CD4-positive, alpha-beta T cell (primary cell): ENCODE measurements at regions not wholly inside any gene's neighbourhood (a gene's known extent, or its start where the extent isn't known, plus 50 kb on each side); places are given as distances from the start of the nearest gene placed in this dataset.

ENCODE experiments used
- ATAC-seq: fragments of 200-7000 bp; cut with Tn5 transposase; one replicate; pipeline ENCODE4 v1.10.0; 2022; ENCODE audit warnings: mild to moderate bottlenecking; ENCODE audit not compliant: poor library complexity
- CTCF ChIA-PET: fragments of 350-600 bp; sonication (Branson Sonifier 250); formaldehyde crosslinking; loops from one replicate; lab custom pipeline; 2021; ENCODE audit warnings: antibody characterized with exemption, inconsistent platforms; lab: Charles Lee
- POLR2A ChIA-PET: fragments of 350-600 bp; sonication (Branson Sonifier 250); formaldehyde crosslinking; loops from one replicate; lab custom pipeline; 2021; ENCODE audit warnings: antibody characterized with exemption, inconsistent platforms; lab: Charles Lee
- DNase-seq, 14 experiments: peaks; one replicate each; pipeline ENCODE4 v3.0.0-alpha.2; 2013 to 2020; ENCODE audit warnings: mixed read lengths in 2 of 14
- H3K27ac ChIP-seq, 2 donors: one replicate each; pipeline versions ENCODE4 v1.5.1 to v1.7.0; 2013; ENCODE audit warnings: low read length in 2 of 2, low read depth in 1 of 2, mild to moderate bottlenecking in 1 of 2
- H3K27me3 ChIP-seq, 2 experiments: 1 replicate in 1 of 2; 2 replicates in 1 of 2; pipeline versions ENCODE4 v1.6.1 to v1.7.0; 2013; ENCODE audit warnings: low read length in 2 of 2, control low read depth in 1 of 2, mild to moderate bottlenecking in 1 of 2, moderate library complexity in 1 of 2; ENCODE audit not compliant: insufficient read depth in 2 of 2, control insufficient read depth in 1 of 2
- H3K36me3 ChIP-seq: one replicate; pipeline ENCODE4 v1.6.1; 2013; ENCODE audit warnings: low read length, control low read depth; ENCODE audit not compliant: insufficient read depth
- H3K4me1 ChIP-seq: one replicate; pipeline ENCODE4 v1.6.1; 2013; ENCODE audit warnings: low read length, control low read depth; ENCODE audit not compliant: insufficient read depth
- H3K4me3 ChIP-seq: one replicate; pipeline ENCODE4 v1.5.1; 2013; ENCODE audit warnings: mild to moderate bottlenecking, low read length, moderate library complexity
- H3K9me3 ChIP-seq, 2 experiments: 1 replicate in 1 of 2; 2 replicates in 1 of 2; pipeline versions ENCODE4 v1.6.1 to v1.7.0; 2013; ENCODE audit warnings: low read length in 2 of 2, mild to moderate bottlenecking in 2 of 2, control low read depth in 1 of 2, moderate library complexity in 1 of 2; ENCODE audit not compliant: control insufficient read depth in 1 of 2, insufficient read depth in 1 of 2
- H3K27ac Mint-ChIP-seq: one replicate; pipeline ENCODE4 v1.8.0; 2020; ENCODE audit warnings: mixed read lengths
- H3K27me3 Mint-ChIP-seq: one replicate; pipeline ENCODE4 v1.8.0; 2021; ENCODE audit warnings: mixed read lengths
- H3K36me3 Mint-ChIP-seq: one replicate; pipeline ENCODE4 v1.8.0; 2021; ENCODE audit warnings: low read depth, mixed read lengths
- H3K4me1 Mint-ChIP-seq: one replicate; pipeline ENCODE4 v1.8.0; 2021; ENCODE audit warnings: low read depth, mixed read lengths
- H3K4me3 Mint-ChIP-seq: one replicate; pipeline ENCODE4 v1.8.0; 2020; ENCODE audit warnings: mild to moderate bottlenecking, mixed read lengths
- H3K9me3 Mint-ChIP-seq: one replicate; pipeline ENCODE4 v1.8.0; 2020; ENCODE audit warnings: mixed read lengths
- intact Hi-C, 2 experiments: fragments of 100-400 bp; cut with DNase I in 1 of 2; cut with micrococcal nuclease in 1 of 2; formaldehyde crosslinking; loops; one replicate each; pipeline versions ENCODE4 v1.15.1 to v1.9.0; 2023 to 2025; cut with DNase I, micrococcal nuclease
- TF ChIP-seq, protein P1 (sequence below): fragments of 200-600 bp; IDR thresholded peaks from one replicate; pipeline ENCODE4 v1.8.0; 2022; ENCODE audit warnings: antibody characterized with exemption, mild to moderate bottlenecking

DNA sequence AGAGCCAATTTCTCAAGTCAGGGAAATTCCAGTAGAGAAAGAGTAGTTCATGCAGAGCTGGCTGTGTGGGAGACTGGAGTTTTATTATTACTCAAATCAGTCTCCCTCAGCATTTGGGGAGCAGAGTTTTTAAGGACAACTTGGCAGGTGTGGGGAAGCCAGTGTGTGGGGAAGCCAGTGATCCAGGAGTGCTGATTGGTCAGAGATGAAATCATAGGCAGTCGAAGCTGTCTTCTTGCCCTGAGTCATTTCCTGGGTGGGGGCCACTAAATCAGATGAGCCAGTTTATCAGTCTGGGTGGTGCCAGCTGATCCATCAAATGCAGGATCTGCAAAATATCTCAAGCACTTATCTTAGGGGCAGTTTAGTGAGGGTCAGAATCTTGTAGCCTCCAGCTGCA, 194.6 kb upstream of the NRG3 start:
- Mint-ChIP-seq H3K9me3 (no peaks in the 10 kb centered on the region), H3K27ac (no peak overlapping the region), H3K36me3 (no peaks in the 10 kb centered on the region), H3K4me3 (no peak overlapping the region), H3K27me3 (no peaks in the 10 kb centered on the region), H3K4me1 (no peaks in the 10 kb centered on the region)
- no peak overlapping the region for H3K4me3 ChIP-seq
- no peak overlapping the region for H3K27ac ChIP-seq
- no peaks in the 10 kb centered on the region for H3K27me3 ChIP-seq
- ATAC-seq (no peak), DNase-seq (no peak)
- H3K4me1 ChIP-seq: no peaks in the 10 kb centered on the region
- intact Hi-C loops: no loop called here
- POLR2A ChIA-PET: no interaction called here
- no peaks in the 10 kb centered on the region for H3K36me3 ChIP-seq
- CTCF ChIA-PET: no interaction called here
- H3K9me3 ChIP-seq: no peaks in the 10 kb centered on the region
- TF ChIP-seq, protein P1, sequence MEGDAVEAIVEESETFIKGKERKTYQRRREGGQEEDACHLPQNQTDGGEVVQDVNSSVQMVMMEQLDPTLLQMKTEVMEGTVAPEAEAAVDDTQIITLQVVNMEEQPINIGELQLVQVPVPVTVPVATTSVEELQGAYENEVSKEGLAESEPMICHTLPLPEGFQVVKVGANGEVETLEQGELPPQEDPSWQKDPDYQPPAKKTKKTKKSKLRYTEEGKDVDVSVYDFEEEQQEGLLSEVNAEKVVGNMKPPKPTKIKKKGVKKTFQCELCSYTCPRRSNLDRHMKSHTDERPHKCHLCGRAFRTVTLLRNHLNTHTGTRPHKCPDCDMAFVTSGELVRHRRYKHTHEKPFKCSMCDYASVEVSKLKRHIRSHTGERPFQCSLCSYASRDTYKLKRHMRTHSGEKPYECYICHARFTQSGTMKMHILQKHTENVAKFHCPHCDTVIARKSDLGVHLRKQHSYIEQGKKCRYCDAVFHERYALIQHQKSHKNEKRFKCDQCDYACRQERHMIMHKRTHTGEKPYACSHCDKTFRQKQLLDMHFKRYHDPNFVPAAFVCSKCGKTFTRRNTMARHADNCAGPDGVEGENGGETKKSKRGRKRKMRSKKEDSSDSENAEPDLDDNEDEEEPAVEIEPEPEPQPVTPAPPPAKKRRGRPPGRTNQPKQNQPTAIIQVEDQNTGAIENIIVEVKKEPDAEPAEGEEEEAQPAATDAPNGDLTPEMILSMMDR: no peak

DNA sequence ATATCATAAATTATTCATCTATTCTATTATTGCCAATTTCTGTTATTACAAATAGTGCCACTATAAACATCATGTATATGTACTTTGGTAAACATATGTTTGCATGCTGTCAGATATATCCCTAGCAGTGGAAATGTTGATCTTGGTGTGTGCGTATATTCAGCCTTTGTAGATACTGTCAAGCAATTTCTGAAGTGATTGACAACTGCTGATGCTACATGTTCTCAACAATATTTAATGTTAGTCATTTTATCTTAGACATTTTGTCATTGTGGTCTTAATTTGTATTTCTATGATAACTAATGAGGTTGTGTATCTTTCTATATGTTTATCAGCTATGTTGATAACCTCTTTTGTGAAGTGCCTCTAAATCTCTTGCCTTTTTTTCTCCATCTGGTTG, 186.5 kb upstream of the NRG3 start:
- H3K4me1 ChIP-seq: no peaks in the 10 kb centered on the region
- TF ChIP-seq, protein P1: no peak
- no peak overlapping the region for H3K4me3 Mint-ChIP-seq

DNA sequence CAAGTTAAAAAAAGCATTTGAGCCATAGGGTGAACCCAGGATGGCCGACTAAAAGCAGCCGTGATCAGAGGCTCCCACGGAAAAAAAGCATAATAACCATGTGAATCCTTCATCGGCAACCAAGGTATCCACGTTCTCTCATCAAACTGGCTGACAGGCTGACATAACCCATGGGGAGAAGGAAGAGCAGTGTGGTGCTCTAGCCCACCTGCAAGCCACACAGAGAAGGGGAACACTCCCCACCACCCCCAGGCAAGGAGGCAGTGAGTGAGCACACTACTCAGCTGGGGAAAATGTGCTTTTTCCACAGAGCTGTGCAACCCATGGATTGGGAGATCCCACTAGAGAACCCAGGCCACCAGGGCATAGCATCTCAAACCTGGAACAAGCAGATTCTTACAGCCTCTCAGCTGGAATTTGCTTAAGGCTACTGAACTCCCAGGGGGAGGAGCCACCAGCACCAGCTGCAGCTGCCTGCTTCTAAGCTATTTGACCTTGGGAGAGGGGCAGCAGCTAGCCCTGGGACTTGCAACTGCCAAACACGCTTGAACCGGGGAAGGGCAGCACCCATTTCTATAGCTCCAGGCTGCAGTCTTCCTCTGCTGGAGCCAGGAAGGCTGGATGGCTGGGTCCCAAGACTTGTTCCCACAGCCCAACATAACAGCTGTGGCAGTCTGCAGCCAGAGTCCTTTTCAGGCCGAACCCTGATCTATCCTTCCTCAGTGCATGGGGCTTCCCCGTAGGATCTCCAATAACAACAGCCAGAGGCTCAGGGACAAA, 178.2 kb upstream of the NRG3 start:
- H3K4me3 Mint-ChIP-seq: no peak overlapping the region
- H3K9me3 Mint-ChIP-seq: peaks cover 20% of the 10 kb centered on the region
- H3K4me1 ChIP-seq: no peaks in the 10 kb centered on the region
- no peaks in the 10 kb centered on the region for H3K4me1 Mint-ChIP-seq
- ATAC-seq: no peak
- H3K27ac ChIP-seq: no peak overlapping the region
- peaks cover 0 to 9% of the 10 kb centered on the region in 2 experiments for H3K9me3 ChIP-seq
- no peaks in the 10 kb centered on the region for H3K27me3 ChIP-seq
- intact Hi-C loops: no loop called here
- POLR2A ChIA-PET: no interaction called here
- no peak for DNase-seq
- CTCF ChIA-PET: no interaction called here
- no peaks in the 10 kb centered on the region for H3K27me3 Mint-ChIP-seq
- no peak overlapping the region for H3K4me3 ChIP-seq
- TF ChIP-seq, protein P1: no peak
- H3K36me3 Mint-ChIP-seq: no peaks in the 10 kb centered on the region
- no peaks in the 10 kb centered on the region for H3K36me3 ChIP-seq
- no peak overlapping the region for H3K27ac Mint-ChIP-seq

More for the DNA sequence above, 186.5 kb upstream of the NRG3 start:
- Mint-ChIP-seq H3K27ac (no peak overlapping the region), H3K4me1 (no peaks in the 10 kb centered on the region), H3K27me3 (no peaks in the 10 kb centered on the region), H3K36me3 (no peaks in the 10 kb centered on the region), H3K9me3 (peaks cover 4% of the 10 kb centered on the region)
- ChIA-PET CTCF (no interaction called here), POLR2A (no interaction called here)
- no peaks in the 10 kb centered on the region for H3K36me3 ChIP-seq
- H3K27ac ChIP-seq: no peak overlapping the region
- DNase-seq (no peak), ATAC-seq (no peak)
- intact Hi-C loops: no loop called here
- no peaks in the 10 kb centered on the region for H3K9me3 ChIP-seq
- no peak overlapping the region for H3K4me3 ChIP-seq
- no peaks in the 10 kb centered on the region for H3K27me3 ChIP-seq
